HCT116 (cell line): ENCODE measurements at regions not wholly inside any gene's neighbourhood (a gene's known extent, or its start where the extent isn't known, plus 50 kb on each side); places are given as distances from the start of the nearest gene placed in this dataset.

Experiments used
- ATAC-seq: fragments of 200-7000 bp; cut with Tn5 transposase; 2 replicates; pipeline ENCODE4 v1.9.1; 2020; ENCODE audit warnings: mild to moderate bottlenecking, moderate library complexity
- BruUV-seq: library from RNA; stranded (reverse); fragments of 400-500 nt; replicated peaks from 2 replicates; lab custom pipeline; 2021; lab: Mats Ljungman, UMichigan
- CTCF ChIA-PET: fragments of 300-600 bp; sonication (Branson Sonifier 250); formaldehyde crosslinking; loops from one replicate; lab custom pipeline; 2021; ENCODE audit warnings: antibody characterized with exemption; lab: Charles Lee
- POLR2A ChIA-PET: fragments of 300-600, 350-600 bp; sonication (Branson Sonifier 250); formaldehyde crosslinking; loops from one replicate; lab custom pipeline; 2021; ENCODE audit warnings: antibody characterized with exemption; lab: Charles Lee
- RAD21 ChIA-PET, 2 experiments: fragments of 300-600 bp; sonication (Branson Sonifier 250); formaldehyde crosslinking; loops; one replicate each; lab custom pipeline; 2023; ENCODE audit warnings: low total read pairs in 2 of 2; ENCODE audit not compliant: uncharacterized antibody in 2 of 2, unreplicated experiment in 2 of 2, low non-redundant PET in 1 of 2; lab: Charles Lee
- DNase-seq: peaks from one replicate; pipeline ENCODE4 v3.0.0-alpha.2; 2010; ENCODE audit warnings: low read depth, low spot score
- H2AFZ ChIP-seq: fragments of 200-600 bp; shearing (Covaris generic), sonication (generic); 2 replicates; pipeline ENCODE4 v1.6.1; 2017; ENCODE audit warnings: low read depth, mixed run types, mixed read lengths, antibody characterized with exemption, low read length; ENCODE audit not compliant: poor library complexity, severe bottlenecking
- H3K27ac ChIP-seq: 2 replicates; pipeline ENCODE4 v1.5.1; 2012; ENCODE audit warnings: low read depth, low read length
- H3K27me3 ChIP-seq: fragments of 200-600 bp; sonication (generic); 2 replicates; pipeline ENCODE4 v1.6.1; 2016; ENCODE audit warnings: mixed run types, low read length, mixed read lengths; ENCODE audit not compliant: insufficient read depth
- H3K36me3 ChIP-seq, 2 experiments: fragments of 200-500 bp in 1 of 2; fragments of 200-600 bp in 1 of 2; sonication (Bioruptor generic) in 1 of 2; sonication (generic) in 1 of 2; 2 replicates each; pipeline versions ENCODE4 v1.5.1 to v1.6.1; 2014 to 2016; ENCODE audit warnings: low read length in 2 of 2, inconsistent platforms in 1 of 2, mixed read lengths in 1 of 2, mixed run types in 1 of 2; ENCODE audit not compliant: insufficient read depth in 2 of 2, control insufficient read depth in 1 of 2
- H3K4me1 ChIP-seq, 2 experiments: fragments of 200-600 bp in 1 of 2; sonication (generic) in 1 of 2; 2 replicates each; pipeline versions ENCODE4 v1.5.1 to v1.6.1; 2012 to 2017; ENCODE audit warnings: low read length in 2 of 2, inconsistent platforms in 1 of 2, mild to moderate bottlenecking in 1 of 2, mixed read lengths in 1 of 2, mixed run types in 1 of 2, moderate library complexity in 1 of 2; ENCODE audit not compliant: insufficient read depth in 2 of 2, control insufficient read depth in 1 of 2
- H3K4me2 ChIP-seq: fragments of 200-600 bp; sonication (generic); 2 replicates; pipeline ENCODE4 v1.6.1; 2017; ENCODE audit warnings: mixed run types, low read length, mixed read lengths
- H3K4me3 ChIP-seq, 2 experiments: fragments of 200-600 bp in 1 of 2; sonication (generic) in 1 of 2; replicated peaks in 1 of 2; 2 replicates each; pipeline ENCODE4 v1.5.1; 2011 to 2016; ENCODE audit warnings: low read length in 2 of 2, control low read depth in 1 of 2, low read depth in 1 of 2, mild to moderate bottlenecking in 1 of 2, mixed read lengths in 1 of 2, mixed run types in 1 of 2
- H3K79me2 ChIP-seq: fragments of 200-600 bp; sonication (generic); 2 replicates; pipeline ENCODE4 v1.6.1; 2017; ENCODE audit warnings: mild to moderate bottlenecking, mixed run types, low read length, moderate library complexity, mixed read lengths; ENCODE audit not compliant: insufficient read depth
- H3K9ac ChIP-seq: fragments of 200-600 bp; sonication (generic); 2 replicates; pipeline ENCODE4 v1.6.1; 2016; ENCODE audit warnings: low read length, mixed read lengths
- H3K9me2 ChIP-seq: fragments of 200-600 bp; sonication (generic), shearing (Covaris generic); 2 replicates; pipeline ENCODE4 v1.6.1; 2017; ENCODE audit warnings: mixed run types, mild to moderate bottlenecking, moderate library complexity; ENCODE audit not compliant: insufficient read depth
- H3K9me3 ChIP-seq, 2 experiments: fragments of 200-500 bp in 1 of 2; fragments of 200-600 bp in 1 of 2; sonication (Bioruptor generic) in 1 of 2; sonication (generic) in 1 of 2; 2 replicates each; pipeline ENCODE4 v1.6.1; 2014 to 2017; ENCODE audit warnings: low read length in 2 of 2, mixed read lengths in 2 of 2, inconsistent platforms in 1 of 2, low read depth in 1 of 2, mild to moderate bottlenecking in 1 of 2, mixed run types in 1 of 2, moderate library complexity in 1 of 2; ENCODE audit not compliant: control insufficient read depth in 1 of 2, insufficient read depth in 1 of 2
- H4K20me1 ChIP-seq: fragments of 200-600 bp; sonication (generic), shearing (Covaris generic); 2 replicates; pipeline ENCODE4 v1.6.1; 2017; ENCODE audit warnings: mixed run types, mild to moderate bottlenecking, moderate library complexity; ENCODE audit not compliant: insufficient read depth
- CBX3 ChIP-seq: IDR thresholded peaks from 2 replicates; pipeline ENCODE4 v1.6.1; 2012; ENCODE audit warnings: low read depth
- CEBPB ChIP-seq: IDR thresholded peaks from 2 replicates; pipeline ENCODE4 v1.6.1; 2012; ENCODE audit warnings: low read depth
- EGR1 ChIP-seq: IDR thresholded peaks from 2 replicates; pipeline ENCODE4 v1.6.1; 2012; ENCODE audit warnings: low read depth
- ELF1 ChIP-seq: IDR thresholded peaks from 2 replicates; pipeline ENCODE4 v1.6.1; 2012; ENCODE audit warnings: low read depth, borderline replicate concordance
- EZH2 ChIP-seq: fragments of 200-600 bp; sonication (generic); IDR thresholded peaks from 2 replicates; pipeline ENCODE4 v1.6.1; 2017; ENCODE audit warnings: antibody characterized with exemption, mixed run types
- FOSL1 ChIP-seq: IDR thresholded peaks from 2 replicates; pipeline ENCODE4 v1.6.1; 2012; ENCODE audit warnings: low read depth
- POLR2A ChIP-seq: IDR thresholded peaks from 2 replicates; pipeline ENCODE4 v1.7.0; 2011; ENCODE audit warnings: borderline replicate concordance; ENCODE audit not compliant: insufficient read depth, insufficient read length; ENCODE audit errors: extremely low read depth
- RAD21 ChIP-seq: IDR thresholded peaks from 2 replicates; pipeline ENCODE4 v1.6.1; 2012; ENCODE audit warnings: low read depth, mild to moderate bottlenecking
- SP1 ChIP-seq: IDR thresholded peaks from 2 replicates; pipeline ENCODE4 v1.6.1; 2012; ENCODE audit warnings: low read depth
- ZFX ChIP-seq: fragments of 450-650 bp; IDR thresholded peaks from 2 replicates; pipeline ENCODE4 v1.6.1; 2017
- ZNF274 ChIP-seq: fragments of 200-500 bp; sonication (Bioruptor generic); IDR thresholded peaks from 2 replicates; pipeline ENCODE4 v1.6.1; 2014; ENCODE audit warnings: mild to moderate bottlenecking, low read depth, low read length, inconsistent platforms
- intact Hi-C: fragments of 100-400 bp; cut with micrococcal nuclease; formaldehyde crosslinking; loops from 2 replicates; pipeline ENCODE4 v1.10.0; 2022
- TF ChIP-seq, protein P1 (sequence below): IDR thresholded peaks from 2 replicates; pipeline ENCODE4 v1.6.1; 2012
- TF ChIP-seq, protein P2 (sequence below): IDR thresholded peaks from 2 replicates; pipeline ENCODE4 v1.6.1; 2011; ENCODE audit warnings: mild to moderate bottlenecking, low read length, moderate library complexity; ENCODE audit not compliant: insufficient replicate concordance; ENCODE audit errors: extremely low read depth
- TF ChIP-seq, protein P3 (sequence below): IDR thresholded peaks from 2 replicates; pipeline ENCODE4 v1.6.1; 2012; ENCODE audit warnings: low read depth
- TF ChIP-seq, protein P4 (sequence below): IDR thresholded peaks from 2 replicates; pipeline ENCODE4 v1.6.1; 2012
- TF ChIP-seq, protein P5 (sequence below), 3 experiments: fragments of 200-600 bp in 1 of 3; sonication (generic) in 1 of 3; IDR thresholded peaks in 2 of 3; conservative IDR thresholded peaks in 1 of 3; 2 replicates each; pipeline ENCODE4 v1.5.1; 2012 to 2017; ENCODE audit warnings: low read depth in 2 of 3, low read length in 2 of 3, antibody characterized with exemption in 1 of 3, borderline replicate concordance in 1 of 3, control low read depth in 1 of 3, mild to moderate bottlenecking in 1 of 3, mixed read lengths in 1 of 3, mixed run types in 1 of 3, moderate library complexity in 1 of 3; ENCODE audit not compliant: insufficient read depth in 1 of 3

DNA sequence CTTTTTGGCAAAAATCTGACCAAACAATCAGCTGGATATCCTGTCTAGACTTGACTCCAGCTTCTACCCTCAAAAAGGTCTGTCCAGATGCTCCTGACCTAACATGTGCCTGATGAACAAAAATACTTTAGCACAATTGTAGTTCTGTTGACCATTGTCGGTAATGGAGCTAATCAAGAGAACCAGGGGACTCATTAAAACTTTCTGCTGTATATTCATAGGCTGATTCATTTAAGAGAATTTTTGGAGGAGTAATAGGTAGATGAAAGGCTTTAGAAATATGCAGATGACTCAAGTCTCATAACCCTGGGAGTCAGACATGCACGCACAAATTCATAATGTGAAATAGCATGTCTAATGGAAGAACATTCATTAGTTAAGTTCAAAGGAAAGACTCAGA, 514.2 kb downstream of the TXNL1 start:
- DNase-seq = no peak
- POLR2A ChIA-PET = no interaction called here
- Histone ChIP-seq H2AFZ (no peak overlapping the region), H3K9ac (no peak overlapping the region), H3K4me3 (no peak overlapping the region), H3K9me2 (no peaks in the 10 kb centered on the region), H3K4me1 (no peaks in the 10 kb centered on the region), H3K36me3 (no peaks in the 10 kb centered on the region), H3K27me3 (no peaks in the 10 kb centered on the region), H3K9me3 (peaks cover 13 to 21% of the 10 kb centered on the region in 2 experiments; a peak in 2 of 4 replicates), H4K20me1 (no peaks in the 10 kb centered on the region), H3K79me2 (no peaks in the 10 kb centered on the region), H3K4me2 (no peak overlapping the region), H3K27ac (no peak overlapping the region)
- intact Hi-C loops = no loop called here
- BruUV-seq = no TSS peak
- CTCF ChIA-PET = no interaction called here
- no peak for ATAC-seq
- no peak for TF ChIP-seq ELF1
- TF ChIP-seq, protein P1, sequence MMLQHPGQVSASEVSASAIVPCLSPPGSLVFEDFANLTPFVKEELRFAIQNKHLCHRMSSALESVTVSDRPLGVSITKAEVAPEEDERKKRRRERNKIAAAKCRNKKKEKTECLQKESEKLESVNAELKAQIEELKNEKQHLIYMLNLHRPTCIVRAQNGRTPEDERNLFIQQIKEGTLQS = no peak
- no peak for TF ChIP-seq FOSL1
- TF ChIP-seq CBX3 = no peak
- TF ChIP-seq ZFX = no peak
- TF ChIP-seq, protein P2, sequence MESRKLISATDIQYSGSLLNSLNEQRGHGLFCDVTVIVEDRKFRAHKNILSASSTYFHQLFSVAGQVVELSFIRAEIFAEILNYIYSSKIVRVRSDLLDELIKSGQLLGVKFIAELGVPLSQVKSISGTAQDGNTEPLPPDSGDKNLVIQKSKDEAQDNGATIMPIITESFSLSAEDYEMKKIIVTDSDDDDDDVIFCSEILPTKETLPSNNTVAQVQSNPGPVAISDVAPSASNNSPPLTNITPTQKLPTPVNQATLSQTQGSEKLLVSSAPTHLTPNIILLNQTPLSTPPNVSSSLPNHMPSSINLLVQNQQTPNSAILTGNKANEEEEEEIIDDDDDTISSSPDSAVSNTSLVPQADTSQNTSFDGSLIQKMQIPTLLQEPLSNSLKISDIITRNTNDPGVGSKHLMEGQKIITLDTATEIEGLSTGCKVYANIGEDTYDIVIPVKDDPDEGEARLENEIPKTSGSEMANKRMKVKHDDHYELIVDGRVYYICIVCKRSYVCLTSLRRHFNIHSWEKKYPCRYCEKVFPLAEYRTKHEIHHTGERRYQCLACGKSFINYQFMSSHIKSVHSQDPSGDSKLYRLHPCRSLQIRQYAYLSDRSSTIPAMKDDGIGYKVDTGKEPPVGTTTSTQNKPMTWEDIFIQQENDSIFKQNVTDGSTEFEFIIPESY = no peak
- TF ChIP-seq RAD21 = no peak
- TF ChIP-seq, protein P3, sequence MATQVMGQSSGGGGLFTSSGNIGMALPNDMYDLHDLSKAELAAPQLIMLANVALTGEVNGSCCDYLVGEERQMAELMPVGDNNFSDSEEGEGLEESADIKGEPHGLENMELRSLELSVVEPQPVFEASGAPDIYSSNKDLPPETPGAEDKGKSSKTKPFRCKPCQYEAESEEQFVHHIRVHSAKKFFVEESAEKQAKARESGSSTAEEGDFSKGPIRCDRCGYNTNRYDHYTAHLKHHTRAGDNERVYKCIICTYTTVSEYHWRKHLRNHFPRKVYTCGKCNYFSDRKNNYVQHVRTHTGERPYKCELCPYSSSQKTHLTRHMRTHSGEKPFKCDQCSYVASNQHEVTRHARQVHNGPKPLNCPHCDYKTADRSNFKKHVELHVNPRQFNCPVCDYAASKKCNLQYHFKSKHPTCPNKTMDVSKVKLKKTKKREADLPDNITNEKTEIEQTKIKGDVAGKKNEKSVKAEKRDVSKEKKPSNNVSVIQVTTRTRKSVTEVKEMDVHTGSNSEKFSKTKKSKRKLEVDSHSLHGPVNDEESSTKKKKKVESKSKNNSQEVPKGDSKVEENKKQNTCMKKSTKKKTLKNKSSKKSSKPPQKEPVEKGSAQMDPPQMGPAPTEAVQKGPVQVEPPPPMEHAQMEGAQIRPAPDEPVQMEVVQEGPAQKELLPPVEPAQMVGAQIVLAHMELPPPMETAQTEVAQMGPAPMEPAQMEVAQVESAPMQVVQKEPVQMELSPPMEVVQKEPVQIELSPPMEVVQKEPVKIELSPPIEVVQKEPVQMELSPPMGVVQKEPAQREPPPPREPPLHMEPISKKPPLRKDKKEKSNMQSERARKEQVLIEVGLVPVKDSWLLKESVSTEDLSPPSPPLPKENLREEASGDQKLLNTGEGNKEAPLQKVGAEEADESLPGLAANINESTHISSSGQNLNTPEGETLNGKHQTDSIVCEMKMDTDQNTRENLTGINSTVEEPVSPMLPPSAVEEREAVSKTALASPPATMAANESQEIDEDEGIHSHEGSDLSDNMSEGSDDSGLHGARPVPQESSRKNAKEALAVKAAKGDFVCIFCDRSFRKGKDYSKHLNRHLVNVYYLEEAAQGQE = no peak
- TF ChIP-seq CEBPB = no peak
- TF ChIP-seq, protein P4, sequence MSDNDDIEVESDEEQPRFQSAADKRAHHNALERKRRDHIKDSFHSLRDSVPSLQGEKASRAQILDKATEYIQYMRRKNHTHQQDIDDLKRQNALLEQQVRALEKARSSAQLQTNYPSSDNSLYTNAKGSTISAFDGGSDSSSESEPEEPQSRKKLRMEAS = no peak
- TF ChIP-seq, protein P5, sequence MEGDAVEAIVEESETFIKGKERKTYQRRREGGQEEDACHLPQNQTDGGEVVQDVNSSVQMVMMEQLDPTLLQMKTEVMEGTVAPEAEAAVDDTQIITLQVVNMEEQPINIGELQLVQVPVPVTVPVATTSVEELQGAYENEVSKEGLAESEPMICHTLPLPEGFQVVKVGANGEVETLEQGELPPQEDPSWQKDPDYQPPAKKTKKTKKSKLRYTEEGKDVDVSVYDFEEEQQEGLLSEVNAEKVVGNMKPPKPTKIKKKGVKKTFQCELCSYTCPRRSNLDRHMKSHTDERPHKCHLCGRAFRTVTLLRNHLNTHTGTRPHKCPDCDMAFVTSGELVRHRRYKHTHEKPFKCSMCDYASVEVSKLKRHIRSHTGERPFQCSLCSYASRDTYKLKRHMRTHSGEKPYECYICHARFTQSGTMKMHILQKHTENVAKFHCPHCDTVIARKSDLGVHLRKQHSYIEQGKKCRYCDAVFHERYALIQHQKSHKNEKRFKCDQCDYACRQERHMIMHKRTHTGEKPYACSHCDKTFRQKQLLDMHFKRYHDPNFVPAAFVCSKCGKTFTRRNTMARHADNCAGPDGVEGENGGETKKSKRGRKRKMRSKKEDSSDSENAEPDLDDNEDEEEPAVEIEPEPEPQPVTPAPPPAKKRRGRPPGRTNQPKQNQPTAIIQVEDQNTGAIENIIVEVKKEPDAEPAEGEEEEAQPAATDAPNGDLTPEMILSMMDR (IDR thresholded peaks at IDR 0.05 in 2 of 3, conservative IDR thresholded peaks at IDR 0.05 in 1 of 3; ENCODE audit: borderline replicate concordance in 1 of 3, insufficient read depth in 1 of 3, low read depth in 2 of 3, low read length in 2 of 3) = no peak
- no peak for TF ChIP-seq ZNF274
- no peak for TF ChIP-seq EZH2
- no peak for TF ChIP-seq POLR2A
- TF ChIP-seq EGR1 = no peak
- no peak for TF ChIP-seq SP1
- RAD21 ChIA-PET = no interaction called here
